ENCODE measurements at regions not wholly inside any gene's neighbourhood (a gene's known extent, or its start where the extent isn't known, plus 50 kb on each side); places are given as distances from the start of the nearest gene placed in this dataset.
"Not testable (repeated sequence)": the region's sequence is repeated elsewhere in the genome, so short reads cannot be mapped to it uniquely, and the experiment has no call there.

DNA sequence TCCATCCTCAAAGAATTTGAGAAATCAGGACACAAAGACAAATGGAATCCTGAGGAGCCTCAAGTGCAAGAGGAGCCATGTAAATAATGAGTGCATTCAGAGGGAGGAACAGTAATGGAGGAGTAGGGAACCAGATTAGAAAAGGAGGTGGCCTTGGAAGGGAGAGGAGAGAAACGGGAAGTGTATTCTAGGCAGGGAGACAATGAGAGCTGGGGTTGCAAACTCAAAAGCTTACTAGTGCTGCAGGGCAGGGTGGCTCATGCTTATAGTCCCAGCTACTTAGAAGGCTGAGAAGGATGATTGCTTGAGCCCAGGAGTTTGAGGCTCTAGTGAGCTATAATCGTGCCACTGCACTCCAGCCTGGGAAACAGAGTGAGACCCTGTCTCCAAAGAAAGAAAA, 113.2 kb upstream of the LSM6 start:
- Mint-ChIP-seq H3K27ac (no peak overlapping the region), H3K4me1 (ENCODE audit: low read depth) (no peaks in the 10 kb centered on the region), H3K4me3 (no peak overlapping the region), H3K9me3 (no peaks in the 10 kb centered on the region), H3K36me3 (ENCODE audit: low read depth) (no peaks in the 10 kb centered on the region), H3K27me3 (ENCODE audit: insufficient read depth) (peaks cover 4% of the 10 kb centered on the region)
- no peak for DNase-seq (ENCODE audit: low spot score)
- intact Hi-C loops (cut with micrococcal nuclease), result no loop called here

DNA sequence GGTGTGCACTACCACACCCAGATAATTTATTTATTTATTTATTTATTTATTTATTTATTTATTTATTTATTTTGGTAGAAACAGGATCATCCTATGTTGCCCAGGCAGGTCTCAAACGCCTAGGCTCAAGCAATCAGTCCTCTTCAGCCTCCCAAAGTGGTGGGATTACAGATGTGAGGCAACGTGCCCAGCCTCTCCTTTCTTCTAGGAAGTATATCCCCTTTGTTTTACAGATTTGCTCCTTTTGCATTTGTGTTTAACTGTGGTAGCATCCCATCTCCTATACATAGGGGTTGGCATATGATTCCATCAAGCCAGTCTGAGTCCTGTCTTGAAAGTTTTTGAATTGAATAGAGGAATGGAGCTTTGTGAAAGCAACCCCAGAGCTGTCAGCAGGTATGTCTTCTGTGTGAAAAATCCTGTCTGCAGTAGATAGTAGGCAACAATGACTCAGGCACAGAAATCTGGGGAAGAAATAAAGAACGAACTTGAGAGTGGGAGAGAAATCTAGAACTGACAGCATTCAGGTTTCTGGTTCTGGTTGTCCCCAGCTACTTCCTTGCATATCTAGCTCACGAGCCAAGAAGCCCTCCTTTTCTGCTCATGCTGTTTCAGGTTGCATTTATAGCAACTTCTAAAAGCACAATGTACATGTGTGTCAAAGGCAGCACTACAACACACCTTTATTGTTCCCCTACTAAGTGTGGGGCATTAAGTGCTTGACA, 113.7 kb upstream of the LSM6 start:
- Mint-ChIP-seq H3K27ac (no peak overlapping the region), H3K4me3 (no peak overlapping the region), H3K9me3 (no peaks in the 10 kb centered on the region), H3K4me1 (ENCODE audit: low read depth) (no peaks in the 10 kb centered on the region), H3K36me3 (ENCODE audit: low read depth) (no peaks in the 10 kb centered on the region), H3K27me3 (ENCODE audit: insufficient read depth) (peaks cover 4% of the 10 kb centered on the region)
- intact Hi-C loops (cut with micrococcal nuclease), result no loop called here
- no peak for DNase-seq (ENCODE audit: low spot score)

DNA sequence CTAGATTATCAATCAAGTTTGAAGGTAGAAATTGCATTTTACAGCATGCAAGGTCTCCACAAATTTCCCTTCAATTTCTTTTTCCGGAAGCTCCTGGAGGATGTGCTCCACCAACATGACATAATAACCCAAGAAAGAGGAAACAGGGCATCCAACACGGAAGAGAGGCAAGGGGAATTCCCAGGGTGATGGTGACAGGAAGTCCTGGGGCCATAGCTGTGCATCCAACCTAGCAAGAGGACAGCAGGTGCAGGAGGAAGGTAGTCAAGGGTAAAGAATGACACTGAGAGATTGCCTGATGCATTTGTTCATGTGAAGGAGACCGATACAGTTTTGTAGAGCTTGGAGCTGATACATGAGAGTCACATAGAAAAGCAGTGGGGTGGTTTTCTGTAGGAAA, 115.7 kb upstream of the LSM6 start:
- Mint-ChIP-seq H3K27ac (no peak overlapping the region), H3K4me3 (no peak overlapping the region), H3K9me3 (no peaks in the 10 kb centered on the region), H3K4me1 (ENCODE audit: low read depth) (no peaks in the 10 kb centered on the region), H3K27me3 (ENCODE audit: insufficient read depth) (peaks cover 4% of the 10 kb centered on the region), H3K36me3 (ENCODE audit: low read depth) (no peaks in the 10 kb centered on the region)
- DNase-seq (ENCODE audit: low spot score), result no peak
- intact Hi-C loops (cut with micrococcal nuclease), result no loop called here

DNA sequence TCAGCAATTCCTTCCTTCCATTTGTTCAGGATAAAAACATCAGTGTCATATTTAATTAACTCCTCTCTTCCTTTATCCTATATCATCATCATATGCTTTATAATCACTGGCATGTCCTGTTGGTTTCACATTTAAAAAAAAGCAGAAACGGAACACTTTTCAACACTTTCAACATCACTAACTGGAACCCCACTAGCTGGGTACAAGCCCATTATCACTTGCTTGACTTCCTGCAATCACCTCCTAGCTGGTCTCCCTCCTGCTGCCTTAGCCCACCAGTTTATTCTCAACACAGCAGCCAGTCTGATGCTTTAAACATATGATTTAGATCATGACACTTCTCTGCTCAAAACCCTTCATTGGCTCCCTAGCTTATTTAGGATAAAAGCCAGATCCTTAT, 116.4 kb upstream of the LSM6 start:
- Mint-ChIP-seq H3K9me3 (no peaks in the 10 kb centered on the region), H3K36me3 (ENCODE audit: low read depth) (no peaks in the 10 kb centered on the region), H3K27ac (no peak overlapping the region), H3K4me1 (ENCODE audit: low read depth) (no peaks in the 10 kb centered on the region), H3K27me3 (ENCODE audit: insufficient read depth) (peaks cover 4% of the 10 kb centered on the region), H3K4me3 (no peak overlapping the region)
- intact Hi-C loops (cut with micrococcal nuclease), result no loop called here
- no peak for DNase-seq (ENCODE audit: low spot score)

DNA sequence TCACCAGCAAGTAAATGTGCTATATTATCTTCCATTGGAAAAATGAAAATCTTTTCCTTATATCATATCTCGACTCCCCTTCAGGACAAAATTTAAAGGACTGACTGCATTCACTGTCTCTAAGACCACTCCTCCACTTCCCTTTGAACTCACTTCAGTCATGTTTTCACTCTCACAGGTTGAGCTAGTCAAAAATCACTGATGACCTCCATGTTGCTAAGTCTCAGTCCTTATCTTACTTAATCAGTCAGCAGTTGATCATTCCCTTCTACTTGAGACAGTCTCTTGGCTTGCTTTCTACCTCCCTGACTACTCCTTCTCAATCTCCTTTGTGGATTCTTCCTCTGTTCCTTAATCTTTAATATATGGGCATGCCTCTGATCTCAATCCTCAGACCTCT, 117.0 kb upstream of the LSM6 start:
- intact Hi-C loops (cut with micrococcal nuclease), result no loop called here
- Mint-ChIP-seq H3K27me3 (ENCODE audit: insufficient read depth) (peaks cover 2% of the 10 kb centered on the region), H3K36me3 (ENCODE audit: low read depth) (no peaks in the 10 kb centered on the region), H3K27ac (no peak overlapping the region), H3K4me3 (no peak overlapping the region), H3K4me1 (ENCODE audit: low read depth) (no peaks in the 10 kb centered on the region), H3K9me3 (no peaks in the 10 kb centered on the region)
- no peak for DNase-seq (ENCODE audit: low spot score)

DNA sequence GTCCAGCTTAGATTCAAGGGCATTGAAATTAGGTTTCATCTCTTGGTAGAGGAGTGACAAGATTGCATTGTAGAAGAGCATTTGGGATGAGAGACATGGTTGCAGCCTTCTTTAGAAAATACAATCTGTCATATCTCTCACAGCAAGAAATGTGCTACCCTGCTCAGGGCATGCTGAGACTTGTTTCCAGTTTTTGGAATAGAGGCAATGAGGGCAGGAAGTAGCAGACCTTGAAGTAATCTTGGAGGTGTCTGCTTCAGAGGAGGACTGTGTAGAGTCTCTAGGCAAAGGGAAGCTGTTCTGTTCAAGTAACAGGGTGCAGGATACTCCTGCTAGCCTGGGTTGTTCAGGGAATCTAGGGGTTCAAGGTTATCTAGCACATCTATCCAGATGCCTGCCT, 116.1 kb upstream of the ZNF827 start:
- intact Hi-C loops (cut with micrococcal nuclease), result no loop called here
- H3K4me1 Mint-ChIP-seq (ENCODE audit: low read depth), result no peaks in the 10 kb centered on the region
- no peaks in the 10 kb centered on the region for H3K9me3 Mint-ChIP-seq
- H3K27ac Mint-ChIP-seq, result no peak overlapping the region
- no peaks in the 10 kb centered on the region for H3K27me3 Mint-ChIP-seq (ENCODE audit: insufficient read depth)
- no peaks in the 10 kb centered on the region for H3K36me3 Mint-ChIP-seq (ENCODE audit: low read depth)
- no peak overlapping the region for H3K4me3 Mint-ChIP-seq
- no peak for DNase-seq (ENCODE audit: low spot score)

DNA sequence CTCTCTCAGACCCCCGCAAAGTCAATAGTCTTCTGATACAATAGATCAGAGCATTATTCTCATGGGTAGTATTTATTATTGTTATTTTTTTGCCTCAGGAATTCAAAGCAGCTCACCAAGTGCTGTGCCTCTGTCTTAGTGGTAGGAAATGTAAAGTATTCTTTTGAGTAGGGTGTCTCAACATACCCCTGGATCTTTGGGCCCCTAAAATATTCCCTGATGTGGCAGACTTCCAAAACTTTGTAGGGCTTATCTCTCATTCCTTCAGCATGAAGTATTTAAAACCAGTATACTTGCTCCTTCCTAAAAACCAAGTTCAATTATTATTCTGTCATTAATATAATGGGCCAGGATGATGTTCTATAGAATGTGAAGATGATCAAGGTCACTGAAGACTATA, 115.3 kb upstream of the ZNF827 start:
- H3K9me3 Mint-ChIP-seq, result no peaks in the 10 kb centered on the region
- no peak overlapping the region for H3K27ac Mint-ChIP-seq
- no peak overlapping the region for H3K4me3 Mint-ChIP-seq
- H3K36me3 Mint-ChIP-seq (ENCODE audit: low read depth), result no peaks in the 10 kb centered on the region
- intact Hi-C loops (cut with micrococcal nuclease), result no loop called here
- no peak for DNase-seq (ENCODE audit: low spot score)
- H3K27me3 Mint-ChIP-seq (ENCODE audit: insufficient read depth), result no peaks in the 10 kb centered on the region
- no peaks in the 10 kb centered on the region for H3K4me1 Mint-ChIP-seq (ENCODE audit: low read depth)

DNA sequence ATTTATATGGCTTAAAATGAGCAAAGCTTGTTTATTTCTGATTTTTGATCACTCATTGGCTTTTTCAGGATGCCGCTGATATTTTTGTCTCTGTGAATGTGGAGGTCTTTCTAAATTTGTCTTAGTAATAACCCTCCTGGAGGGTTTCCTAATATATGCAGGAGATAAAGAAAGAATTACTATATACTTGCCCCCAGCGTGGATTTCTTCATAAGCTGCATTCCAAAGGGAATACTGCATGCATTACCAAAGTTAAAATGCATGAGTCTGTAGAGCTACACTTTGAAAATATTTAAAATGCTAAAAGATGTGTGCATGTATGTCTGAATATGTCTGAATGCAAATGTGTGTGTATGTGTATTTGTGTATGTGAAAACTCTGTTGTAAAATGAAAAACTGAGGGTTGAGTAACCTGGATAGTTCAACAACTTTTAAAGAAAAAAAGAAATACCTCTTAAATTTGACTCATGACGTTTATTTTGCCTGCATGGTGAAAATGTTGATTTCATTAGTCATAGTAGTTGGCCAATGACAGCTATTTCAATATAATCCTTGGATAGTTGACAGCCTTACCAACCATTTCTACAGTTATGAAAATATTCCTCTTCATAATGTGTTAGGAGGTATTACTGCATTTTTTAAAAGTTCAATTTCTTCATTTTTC, 113.2 kb upstream of the ZNF827 start:
- intact Hi-C loops (cut with micrococcal nuclease), result no loop called here
- Mint-ChIP-seq H3K36me3 (ENCODE audit: low read depth) (no peaks in the 10 kb centered on the region), H3K27ac (no peak overlapping the region), H3K4me3 (no peak overlapping the region), H3K9me3 (no peaks in the 10 kb centered on the region), H3K4me1 (ENCODE audit: low read depth) (no peaks in the 10 kb centered on the region), H3K27me3 (ENCODE audit: insufficient read depth) (no peaks in the 10 kb centered on the region)
- DNase-seq (ENCODE audit: low spot score), result no peak

DNA sequence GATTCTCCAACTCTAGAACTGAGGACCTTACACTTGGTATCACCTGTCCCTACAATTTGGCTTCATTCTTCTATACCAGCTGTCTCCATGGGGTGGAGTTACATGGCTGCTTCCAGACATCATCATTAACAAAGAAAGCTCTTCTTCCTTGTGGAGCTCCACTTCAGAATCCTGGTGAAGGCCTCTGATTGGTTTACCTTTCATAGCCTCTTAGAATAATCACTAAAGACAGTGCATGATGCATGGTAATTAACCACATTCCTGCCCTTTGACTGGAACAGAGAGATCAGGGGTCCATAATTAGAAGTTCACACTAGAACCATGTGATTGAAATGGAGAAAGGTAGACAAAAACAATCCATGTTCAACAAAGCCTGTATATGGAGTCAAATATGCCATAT, 112.6 kb upstream of the ZNF827 start:
- Mint-ChIP-seq H3K27me3 (ENCODE audit: insufficient read depth) (no peaks in the 10 kb centered on the region), H3K4me3 (no peak overlapping the region), H3K27ac (no peak overlapping the region), H3K4me1 (ENCODE audit: low read depth) (no peaks in the 10 kb centered on the region), H3K36me3 (ENCODE audit: low read depth) (no peaks in the 10 kb centered on the region), H3K9me3 (no peaks in the 10 kb centered on the region)
- no peak for DNase-seq (ENCODE audit: low spot score)
- intact Hi-C loops (cut with micrococcal nuclease), result no loop called here

DNA sequence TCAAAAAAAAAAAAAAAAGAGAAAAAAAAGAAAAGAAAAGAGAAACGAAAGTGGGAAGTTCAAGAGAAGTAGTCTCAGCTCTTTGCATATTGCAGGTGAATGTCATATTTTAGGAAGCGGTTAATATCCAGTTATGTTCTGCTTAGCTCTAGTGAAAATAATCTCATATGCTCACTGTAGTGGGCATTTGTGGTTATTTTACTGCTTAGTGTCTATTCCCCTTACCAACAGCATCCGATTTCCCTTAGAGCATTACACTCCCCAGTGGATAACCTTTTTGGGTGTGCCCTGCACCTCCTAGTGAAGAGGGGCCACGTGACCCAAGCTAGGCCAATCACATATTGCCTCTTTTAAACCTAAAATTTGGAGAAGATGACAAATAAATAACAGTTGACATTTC, 111.2 kb upstream of the ZNF827 start:
- no peak overlapping the region for H3K4me3 Mint-ChIP-seq
- H3K27ac Mint-ChIP-seq, result no peak overlapping the region
- no peaks in the 10 kb centered on the region for H3K9me3 Mint-ChIP-seq
- no peaks in the 10 kb centered on the region for H3K4me1 Mint-ChIP-seq (ENCODE audit: low read depth)
- intact Hi-C loops (cut with micrococcal nuclease), result no loop called here
- no peak for DNase-seq (ENCODE audit: low spot score)
- H3K27me3 Mint-ChIP-seq (ENCODE audit: insufficient read depth), result peaks cover 2% of the 10 kb centered on the region
- no peaks in the 10 kb centered on the region for H3K36me3 Mint-ChIP-seq (ENCODE audit: low read depth)

DNA sequence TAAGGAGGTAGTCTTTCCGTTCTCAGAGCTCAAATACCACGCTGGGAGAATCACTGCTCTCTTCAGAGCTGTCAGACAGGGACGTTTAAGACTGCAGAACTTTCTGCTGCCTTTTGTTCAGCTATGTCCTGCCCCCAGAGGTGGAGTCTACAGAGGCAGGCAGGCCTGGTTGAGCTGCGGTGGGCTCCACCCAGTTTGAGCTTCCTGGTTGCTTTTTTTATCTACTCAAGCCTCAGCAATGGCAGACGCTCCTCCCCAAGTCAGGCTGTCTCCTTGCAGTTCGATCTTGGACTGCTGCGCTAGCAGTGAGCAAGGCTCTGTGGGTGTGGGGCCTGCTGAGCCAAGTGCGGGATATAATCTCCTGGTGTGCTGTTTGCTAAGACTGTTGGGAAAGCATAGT, 109.1 kb upstream of the ZNF827 start:
- DNase-seq (ENCODE audit: low spot score), result not testable (repeated sequence)

DNA sequence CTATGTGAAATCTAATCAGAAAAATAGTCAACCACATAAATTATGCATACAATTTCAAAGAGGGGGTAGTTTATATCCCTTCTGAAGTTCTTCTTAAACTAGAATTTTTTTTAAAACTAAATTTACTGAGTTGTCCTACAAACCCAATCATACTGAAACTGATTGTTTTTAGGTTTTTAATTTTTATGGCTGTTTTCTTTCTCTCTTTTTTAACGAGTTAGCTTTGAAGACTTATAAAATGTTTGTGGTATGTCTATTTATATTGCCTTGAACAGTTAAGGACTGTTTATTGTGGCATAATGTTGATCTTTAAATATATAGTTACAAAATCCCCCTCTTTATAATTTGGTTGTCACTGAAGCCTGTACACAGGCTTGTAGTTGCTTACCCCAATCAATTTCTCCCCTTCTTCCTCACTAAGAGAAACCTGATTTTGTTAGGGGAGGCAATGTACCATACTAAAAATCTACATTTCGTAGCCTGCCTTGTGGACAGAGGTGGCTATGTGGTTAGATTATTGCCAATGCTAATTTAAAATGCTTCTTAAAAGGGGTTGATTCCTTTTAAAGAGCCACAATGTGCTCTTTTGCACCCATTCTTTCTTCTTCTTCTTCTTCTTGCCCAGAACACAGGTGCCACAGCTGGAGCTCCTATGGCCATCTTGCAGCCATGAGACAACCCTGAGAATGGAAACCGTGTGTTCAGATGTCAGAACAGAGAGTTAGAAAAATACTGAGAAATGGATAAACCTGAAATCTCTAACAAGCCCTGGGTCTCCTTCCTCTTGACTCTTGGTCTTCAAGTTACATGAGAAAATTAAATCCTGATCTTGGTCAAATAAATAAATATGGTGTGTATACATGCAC, 102.7 kb upstream of the ZNF827 start:
- intact Hi-C loops (cut with micrococcal nuclease), result no loop called here
- Mint-ChIP-seq H3K27me3 (ENCODE audit: insufficient read depth) (peaks cover 10% of the 10 kb centered on the region), H3K36me3 (ENCODE audit: low read depth) (no peaks in the 10 kb centered on the region), H3K4me3 (no peak overlapping the region), H3K9me3 (peaks cover 6% of the 10 kb centered on the region), H3K27ac (no peak overlapping the region), H3K4me1 (ENCODE audit: low read depth) (no peaks in the 10 kb centered on the region)
- DNase-seq (ENCODE audit: low spot score), result no peak

More for the DNA sequence above, 109.1 kb upstream of the ZNF827 start:
- H3K9me3 Mint-ChIP-seq; intact Hi-C loops (cut with micrococcal nuclease); H3K4me3 Mint-ChIP-seq; H3K27ac Mint-ChIP-seq; H3K4me1 Mint-ChIP-seq (ENCODE audit: low read depth); H3K36me3 Mint-ChIP-seq (ENCODE audit: low read depth): not testable (repeated sequence)
- peaks cover 10% of the 10 kb centered on the region for H3K27me3 Mint-ChIP-seq (ENCODE audit: insufficient read depth)

DNA sequence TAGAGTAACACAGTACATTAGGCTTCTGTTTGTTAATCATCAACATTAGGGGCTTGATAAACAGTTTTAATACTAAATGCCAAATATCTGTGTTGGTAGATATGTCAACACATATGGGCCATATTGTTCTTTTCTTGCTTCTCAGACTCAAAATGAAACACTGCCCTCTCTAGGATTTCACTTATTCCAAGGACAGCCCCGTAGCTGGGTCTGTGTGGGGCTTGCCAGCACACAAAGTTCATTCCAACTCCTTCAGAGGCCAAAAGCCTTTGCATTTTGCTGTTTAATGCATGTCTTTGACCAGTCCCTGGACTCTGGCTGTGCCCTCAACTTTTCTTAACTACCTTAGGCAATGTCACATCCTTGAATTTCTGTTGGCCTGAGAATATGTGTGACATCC, 102.0 kb upstream of the ZNF827 start:
- no peak for DNase-seq (ENCODE audit: low spot score)
- no peaks in the 10 kb centered on the region for H3K36me3 Mint-ChIP-seq (ENCODE audit: low read depth)
- no peaks in the 10 kb centered on the region for H3K4me1 Mint-ChIP-seq (ENCODE audit: low read depth)
- H3K9me3 Mint-ChIP-seq, result peaks cover 6% of the 10 kb centered on the region
- no peak overlapping the region for H3K4me3 Mint-ChIP-seq
- intact Hi-C loops (cut with micrococcal nuclease), result no loop called here
- H3K27ac Mint-ChIP-seq, result no peak overlapping the region
- H3K27me3 Mint-ChIP-seq (ENCODE audit: insufficient read depth), result peaks cover 9% of the 10 kb centered on the region
